Kidney capillary endothelial cell (primary cell): ENCODE measurements at regions not wholly inside any gene's neighbourhood (a gene's known extent, or its start where the extent isn't known, plus 50 kb on each side); places are given as distances from the start of the nearest gene placed in this dataset.
A peak's percentile ranks its signal among the peaks of the same experiment; 100 is the strongest.
"Not testable (repeated sequence)": the region's sequence is repeated elsewhere in the genome, so short reads cannot be mapped to it uniquely, and the experiment has no call there.

Source experiments
- DNase-seq: peaks from one replicate; pipeline ENCODE4 v3.0.0-alpha.2; 2018; ENCODE audit warnings: low spot score

GRCh38 chr14:97074456-97074855 is 277.3 kb downstream of the VRK1 start:
- DNase-seq, result no peak

- DNase-seq, result no peak
Observed at GRCh38 chr14:97074856-97075255, 277.7 kb downstream of the VRK1 start.

- DNase-seq, result peak; percentile 82
Observed at GRCh38 chr14:97077253-97077653, 280.1 kb downstream of the VRK1 start.

GRCh38 chr14:97077687-97078086 is 280.5 kb downstream of the VRK1 start:
- no peak for DNase-seq

- no peak for DNase-seq
Observed at GRCh38 chr14:97080991-97081390, 283.8 kb downstream of the VRK1 start.

- no peak for DNase-seq
Observed at GRCh38 chr14:97095269-97095668, 298.1 kb downstream of the VRK1 start.

- no peak for DNase-seq
Observed at GRCh38 chr14:97097296-97097695, 300.1 kb downstream of the VRK1 start.

GRCh38 chr14:97100306-97100705 is 303.1 kb downstream of the VRK1 start:
- DNase-seq, result no peak

- DNase-seq, result no peak
Observed at GRCh38 chr14:97101561-97101960, 304.4 kb downstream of the VRK1 start.

- no peak for DNase-seq
Observed at GRCh38 chr14:97104029-97104428, 306.8 kb downstream of the VRK1 start.

- no peak for DNase-seq
Observed at GRCh38 chr14:97106166-97106565, 309.0 kb downstream of the VRK1 start.

- no peak for DNase-seq
Observed at GRCh38 chr14:97106609-97107008, 309.4 kb downstream of the VRK1 start.

GRCh38 chr14:97107080-97107479 is 309.9 kb downstream of the VRK1 start:
- no peak for DNase-seq

GRCh38 chr14:97107760-97108159 is 310.6 kb downstream of the VRK1 start:
- DNase-seq, result no peak

GRCh38 chr14:97109234-97109633 is 312.1 kb downstream of the VRK1 start:
- DNase-seq, result no peak

- no peak for DNase-seq
Observed at GRCh38 chr14:97113339-97113738, 316.2 kb downstream of the VRK1 start.

GRCh38 chr14:97116546-97116945 is 319.4 kb downstream of the VRK1 start:
- DNase-seq, result no peak

GRCh38 chr14:97117693-97118092 is 320.5 kb downstream of the VRK1 start:
- no peak for DNase-seq

- no peak for DNase-seq
Observed at GRCh38 chr14:97120204-97120603, 323.0 kb downstream of the VRK1 start.

GRCh38 chr14:97120611-97121031 is 323.4 kb downstream of the VRK1 start:
- no peak for DNase-seq

- no peak for DNase-seq
Observed at GRCh38 chr14:97129639-97130038, 332.5 kb downstream of the VRK1 start.

- DNase-seq, result not testable (repeated sequence)
Observed at GRCh38 chr14:97135847-97136246, 338.7 kb downstream of the VRK1 start.

GRCh38 chr14:97137705-97138104 is 340.5 kb downstream of the VRK1 start:
- no peak for DNase-seq

- DNase-seq, result no peak
Observed at GRCh38 chr14:97138801-97139200, 341.6 kb downstream of the VRK1 start.

- DNase-seq, result no peak
Observed at GRCh38 chr14:97143011-97143410, 345.8 kb downstream of the VRK1 start.
